ENCODE measurements at regions not wholly inside any gene's neighbourhood (a gene's known extent, or its start where the extent isn't known, plus 50 kb on each side); places are given as distances from the start of the nearest gene placed in this dataset.
A peak's percentile ranks its signal among the peaks of the same experiment; 100 is the strongest.
"Not testable (repeated sequence)": the region's sequence is repeated elsewhere in the genome, so short reads cannot be mapped to it uniquely, and the experiment has no call there.

- no peak for TF ChIP-seq CTCF (IDR thresholded peaks at IDR 0.05; ENCODE audit: unreplicated experiment in 3 of 3)
- Mint-ChIP-seq H3K9me3 (peaks cover 4% of the 10 kb centered on the region), H3K4me3 (no peak overlapping the region), H3K36me3 (ENCODE audit: low read depth) (no peaks in the 10 kb centered on the region), H3K27me3 (ENCODE audit: low read depth) (peaks cover 3% of the 10 kb centered on the region), H3K4me1 (peaks cover 9% of the 10 kb centered on the region), H3K27ac (peak overlapping the region in 2 of 3 experiments; percentile 20 to 39)
These were observed 161.6 kb downstream of the GLUL start for GRCh38 chr1:182229921-182230491.

GRCh38 chr1:182229451-182229850, 162.1 kb downstream of the GLUL start:
- Mint-ChIP-seq H3K4me1 (peaks cover 9% of the 10 kb centered on the region), H3K27ac (peak overlapping the region in 2 of 3 experiments; percentile 20 to 39), H3K27me3 (ENCODE audit: low read depth) (peaks cover 3% of the 10 kb centered on the region), H3K36me3 (ENCODE audit: low read depth) (no peaks in the 10 kb centered on the region), H3K4me3 (no peak overlapping the region), H3K9me3 (peaks cover 5% of the 10 kb centered on the region)
- TF ChIP-seq CTCF (IDR thresholded peaks at IDR 0.05; ENCODE audit: unreplicated experiment in 3 of 3), result no peak

- TF ChIP-seq CTCF (IDR thresholded peaks at IDR 0.05; ENCODE audit: unreplicated experiment in 3 of 3), result no peak
- Mint-ChIP-seq H3K27ac (no peak overlapping the region), H3K9me3 (peaks cover 18% of the 10 kb centered on the region), H3K36me3 (ENCODE audit: low read depth) (no peaks in the 10 kb centered on the region), H3K4me3 (no peak overlapping the region), H3K4me1 (peaks cover 9% of the 10 kb centered on the region), H3K27me3 (ENCODE audit: low read depth) (peaks cover 3% of the 10 kb centered on the region)
These were observed 163.6 kb downstream of the GLUL start for GRCh38 chr1:182227864-182228547.

- H3K4me3 Mint-ChIP-seq, result no peak overlapping the region
- TF ChIP-seq CTCF (IDR thresholded peaks at IDR 0.05; ENCODE audit: unreplicated experiment in 3 of 3), result no peak
- H3K27ac Mint-ChIP-seq, result no peak overlapping the region
- peaks cover 9% of the 10 kb centered on the region for H3K4me1 Mint-ChIP-seq
- no peaks in the 10 kb centered on the region for H3K36me3 Mint-ChIP-seq (ENCODE audit: low read depth)
- H3K9me3 Mint-ChIP-seq, result peaks cover 26% of the 10 kb centered on the region
- no peaks in the 10 kb centered on the region for H3K27me3 Mint-ChIP-seq (ENCODE audit: low read depth)
These were observed 165.0 kb downstream of the GLUL start for GRCh38 chr1:182226618-182227017.

- not testable (repeated sequence) for H3K27ac Mint-ChIP-seq; H3K4me1 Mint-ChIP-seq; H3K36me3 Mint-ChIP-seq (ENCODE audit: low read depth); H3K27me3 Mint-ChIP-seq (ENCODE audit: low read depth); H3K4me3 Mint-ChIP-seq
- H3K9me3 Mint-ChIP-seq, result peaks cover 30% of the 10 kb centered on the region
These were observed 164.2 kb upstream of the ZNF648 start for GRCh38 chr1:182225755-182226154.

GRCh38 chr1:182221990-182222389, 160.5 kb upstream of the ZNF648 start:
- H3K4me3 Mint-ChIP-seq, result not testable (repeated sequence)

GRCh38 chr1:182221367-182221766, 159.9 kb upstream of the ZNF648 start:
- not testable (repeated sequence) for H3K4me1 Mint-ChIP-seq; H3K27ac Mint-ChIP-seq; H3K27me3 Mint-ChIP-seq (ENCODE audit: low read depth); H3K4me3 Mint-ChIP-seq; H3K36me3 Mint-ChIP-seq (ENCODE audit: low read depth)
- peaks cover 39% of the 10 kb centered on the region for H3K9me3 Mint-ChIP-seq

More at GRCh38 chr1:182221990-182222389, 160.5 kb upstream of the ZNF648 start:
- H3K9me3 Mint-ChIP-seq, result peaks cover 39% of the 10 kb centered on the region
- not testable (repeated sequence) for H3K27ac Mint-ChIP-seq; H3K36me3 Mint-ChIP-seq (ENCODE audit: low read depth); H3K27me3 Mint-ChIP-seq (ENCODE audit: low read depth); H3K4me1 Mint-ChIP-seq
